ENCODE measurements at regions not wholly inside any gene's neighbourhood (a gene's known extent, or its start where the extent isn't known, plus 50 kb on each side); places are given as distances from the start of the nearest gene placed in this dataset.

DNA sequence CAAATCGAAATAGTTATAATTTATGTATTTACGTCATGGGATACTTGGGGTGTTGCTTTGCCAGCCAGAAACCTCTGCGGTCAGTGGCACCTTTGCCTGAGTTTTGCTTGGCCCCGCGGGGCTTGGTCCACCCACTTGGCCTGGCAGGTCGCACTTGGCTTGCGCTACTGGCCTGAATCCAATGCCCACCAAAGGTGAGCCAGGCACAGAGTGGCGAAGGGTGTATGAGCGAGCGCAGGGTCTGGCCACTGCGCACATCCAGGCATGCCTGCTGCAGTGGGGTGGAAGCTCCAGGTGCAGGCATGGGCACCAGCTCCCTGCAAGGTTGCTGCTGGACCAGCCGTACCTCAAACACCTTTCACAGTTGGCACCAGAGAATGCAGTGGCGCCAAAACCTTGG is 714.6 kb downstream of the CDH9 start:
- H3K4me2 ChIP-seq: no peak overlapping the region
- no peaks in the 10 kb centered on the region for H3K27me3 ChIP-seq
- H3K4me3 ChIP-seq: no peak overlapping the region
- H4K20me1 ChIP-seq: no peaks in the 10 kb centered on the region
- no peak for TF ChIP-seq Cebpa-rat (IDR thresholded peaks at IDR 0.05)
- peaks cover 6 to 22% (median 11%) of the 10 kb centered on the region in 11 experiments; a peak in 18 of 22 replicates for H3K9me3 ChIP-seq (replicated peaks in 1 of 11)
- H3K36me3 ChIP-seq: no peaks in the 10 kb centered on the region
- H3K9ac ChIP-seq: no peak overlapping the region
- H3K27ac ChIP-seq: no peak overlapping the region
- no peaks in the 10 kb centered on the region for H3K4me1 ChIP-seq

- Histone ChIP-seq H3K4me3 (no peak overlapping the region), H3K4me1 (no peaks in the 10 kb centered on the region), H3K27me3 (no peaks in the 10 kb centered on the region), H3K27ac (no peak overlapping the region), H4K20me1 (no peaks in the 10 kb centered on the region), H3K4me2 (no peak overlapping the region), H3K36me3 (no peaks in the 10 kb centered on the region), H3K9me3 (replicated peaks in 1 of 11) (peaks cover 6 to 22% (median 11%) of the 10 kb centered on the region in 11 experiments; a peak in 18 of 22 replicates), H3K9ac (no peak overlapping the region)
- no peak for TF ChIP-seq Cebpa-rat (IDR thresholded peaks at IDR 0.05)
These were observed 717.1 kb downstream of the CDH9 start for GRCh38 chr5:26321278-26321677.

DNA sequence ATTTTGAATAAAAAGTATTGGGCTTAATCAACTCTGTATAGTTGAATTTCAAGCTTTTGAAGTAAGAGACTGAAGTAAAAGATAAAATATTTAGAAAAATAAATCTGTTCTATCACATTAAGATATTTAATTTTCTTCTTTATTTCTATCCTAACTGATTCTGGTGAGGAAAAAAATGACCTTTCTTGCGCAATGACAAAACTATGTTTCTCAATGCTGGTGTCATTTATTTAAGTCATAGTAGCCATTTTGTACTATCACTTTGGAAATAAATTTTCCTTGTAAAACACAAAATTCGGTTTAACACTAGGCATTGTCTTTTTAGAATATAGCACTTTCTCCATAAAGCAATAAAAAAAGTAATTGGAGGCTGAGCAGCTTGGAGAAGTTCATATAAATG is 728.0 kb downstream of the CDH9 start:
- no peaks in the 10 kb centered on the region for H3K9me3 ChIP-seq (replicated peaks in 1 of 11)
- no peaks in the 10 kb centered on the region for H3K4me1 ChIP-seq
- H3K27ac ChIP-seq: no peak overlapping the region
- H3K9ac ChIP-seq: no peak overlapping the region
- H4K20me1 ChIP-seq: no peaks in the 10 kb centered on the region
- H3K4me2 ChIP-seq: no peak overlapping the region
- H3K27me3 ChIP-seq: no peaks in the 10 kb centered on the region
- no peak overlapping the region for H3K4me3 ChIP-seq
- TF ChIP-seq Cebpa-rat (IDR thresholded peaks at IDR 0.05): peak in 1 of 11 experiments; percentile 19; a peak in 1 of 22 replicates
- H3K36me3 ChIP-seq: no peaks in the 10 kb centered on the region

GRCh38 chr5:26295541-26295940 is 742.8 kb downstream of the CDH9 start:
- no peaks in the 10 kb centered on the region for H3K36me3 ChIP-seq
- no peaks in the 10 kb centered on the region for H3K9me3 ChIP-seq (replicated peaks in 1 of 11)
- H3K4me2 ChIP-seq: no peak overlapping the region
- no peak overlapping the region for H3K27ac ChIP-seq
- H3K4me3 ChIP-seq: no peak overlapping the region
- no peaks in the 10 kb centered on the region for H3K27me3 ChIP-seq
- no peak overlapping the region for H3K9ac ChIP-seq
- H4K20me1 ChIP-seq: no peaks in the 10 kb centered on the region
- no peak for TF ChIP-seq Cebpa-rat (IDR thresholded peaks at IDR 0.05)
- H3K4me1 ChIP-seq: no peaks in the 10 kb centered on the region

- Histone ChIP-seq H3K9ac (no peak overlapping the region), H3K27ac (no peak overlapping the region), H3K4me1 (peaks cover 0 to 5% (median 0%) of the 10 kb centered on the region in 10 experiments; a peak in 1 of 20 replicates), H3K9me3 (replicated peaks in 1 of 11) (no peaks in the 10 kb centered on the region), H4K20me1 (no peaks in the 10 kb centered on the region), H3K4me2 (no peak overlapping the region), H3K36me3 (no peaks in the 10 kb centered on the region), H3K27me3 (no peaks in the 10 kb centered on the region), H3K4me3 (no peak overlapping the region)
- no peak for TF ChIP-seq Cebpa-rat (IDR thresholded peaks at IDR 0.05)
These were observed 756.2 kb downstream of the CDH9 start for GRCh38 chr5:26282190-26282589.

DNA sequence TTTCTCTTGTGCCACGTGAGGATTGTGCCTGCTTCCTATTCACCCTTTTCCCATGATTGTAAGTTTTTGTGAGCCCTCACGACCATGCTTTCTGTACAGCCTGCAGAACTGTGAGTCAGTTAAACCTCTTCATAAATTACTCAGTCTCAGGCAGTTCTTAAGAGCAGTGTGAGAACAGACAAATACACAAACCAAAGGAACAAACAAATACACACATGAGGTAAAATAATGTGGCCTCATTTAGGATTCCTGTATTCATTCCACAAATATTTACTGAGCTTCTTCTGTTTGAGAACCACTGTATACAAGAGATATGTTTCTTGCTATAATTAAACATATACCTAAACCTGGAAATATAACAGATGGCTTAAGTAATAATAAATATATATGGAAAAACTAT is 760.3 kb downstream of the CDH9 start:
- no peaks in the 10 kb centered on the region for H3K36me3 ChIP-seq
- no peak overlapping the region for H3K27ac ChIP-seq
- no peak overlapping the region for H3K9ac ChIP-seq
- H4K20me1 ChIP-seq: no peaks in the 10 kb centered on the region
- H3K4me1 ChIP-seq: peaks cover 0 to 11% (median 0%) of the 10 kb centered on the region in 10 experiments; a peak in 1 of 20 replicates
- no peaks in the 10 kb centered on the region for H3K9me3 ChIP-seq (replicated peaks in 1 of 11)
- H3K4me2 ChIP-seq: no peak overlapping the region
- no peak for TF ChIP-seq Cebpa-rat (IDR thresholded peaks at IDR 0.05)
- no peak overlapping the region for H3K4me3 ChIP-seq
- no peaks in the 10 kb centered on the region for H3K27me3 ChIP-seq

GRCh38 chr5:26259081-26259480 is 779.3 kb downstream of the CDH9 start:
- H4K20me1 ChIP-seq: no peaks in the 10 kb centered on the region
- H3K4me2 ChIP-seq: no peak overlapping the region
- H3K9ac ChIP-seq: no peak overlapping the region
- no peak overlapping the region for H3K4me3 ChIP-seq
- TF ChIP-seq Cebpa-rat (IDR thresholded peaks at IDR 0.05): no peak
- H3K36me3 ChIP-seq: no peaks in the 10 kb centered on the region
- no peaks in the 10 kb centered on the region for H3K27me3 ChIP-seq
- no peak overlapping the region for H3K27ac ChIP-seq
- H3K9me3 ChIP-seq (replicated peaks in 1 of 11): peaks cover 0 to 2% (median 0%) of the 10 kb centered on the region in 11 experiments; a peak in 1 of 22 replicates
- no peaks in the 10 kb centered on the region; a peak in 1 of 20 replicates for H3K4me1 ChIP-seq

- Histone ChIP-seq H3K4me2 (no peak overlapping the region), H3K9me3 (replicated peaks in 1 of 11) (no peaks in the 10 kb centered on the region), H3K27ac (no peak overlapping the region), H3K36me3 (no peaks in the 10 kb centered on the region), H3K9ac (no peak overlapping the region), H3K4me3 (no peak overlapping the region), H3K4me1 (no peaks in the 10 kb centered on the region), H4K20me1 (no peaks in the 10 kb centered on the region), H3K27me3 (no peaks in the 10 kb centered on the region)
- TF ChIP-seq Cebpa-rat (IDR thresholded peaks at IDR 0.05): no peak
These were observed 793.1 kb downstream of the CDH9 start for GRCh38 chr5:26245321-26245720.

- TF ChIP-seq Cebpa-rat (IDR thresholded peaks at IDR 0.05): no peak
- Histone ChIP-seq H4K20me1 (no peaks in the 10 kb centered on the region), H3K9me3 (replicated peaks in 1 of 11) (peaks cover 0 to 20% (median 15%) of the 10 kb centered on the region in 11 experiments; a peak in 17 of 22 replicates), H3K9ac (no peak overlapping the region), H3K36me3 (no peaks in the 10 kb centered on the region), H3K27ac (no peak overlapping the region), H3K4me1 (peaks cover 0 to 6% (median 0%) of the 10 kb centered on the region in 10 experiments; a peak in 3 of 20 replicates), H3K27me3 (no peaks in the 10 kb centered on the region), H3K4me3 (no peak overlapping the region), H3K4me2 (no peak overlapping the region)
These were observed 798.8 kb downstream of the CDH9 start for GRCh38 chr5:26239588-26239987.

- Histone ChIP-seq H3K9me3 (replicated peaks in 1 of 11) (peaks cover 0 to 21% (median 15%) of the 10 kb centered on the region in 11 experiments; a peak in 17 of 22 replicates), H4K20me1 (no peaks in the 10 kb centered on the region), H3K27me3 (no peaks in the 10 kb centered on the region), H3K4me1 (peaks cover 0 to 6% (median 0%) of the 10 kb centered on the region in 10 experiments; a peak in 3 of 20 replicates), H3K4me2 (no peak overlapping the region), H3K9ac (no peak overlapping the region), H3K4me3 (no peak overlapping the region), H3K27ac (no peak overlapping the region), H3K36me3 (no peaks in the 10 kb centered on the region)
- no peak for TF ChIP-seq Cebpa-rat (IDR thresholded peaks at IDR 0.05)
These were observed 800.9 kb downstream of the CDH9 start for GRCh38 chr5:26237489-26237888.

Measured in BLaER1 treated with 17β-estradiol and CSF1 and Interleukin-3, amounts not matched to agents 10 nM and 100 nM (cell line).